ENCODE measurements at regions not wholly inside any gene's neighbourhood (a gene's known extent, or its start where the extent isn't known, plus 50 kb on each side); places are given as distances from the start of the nearest gene placed in this dataset.

DNA sequence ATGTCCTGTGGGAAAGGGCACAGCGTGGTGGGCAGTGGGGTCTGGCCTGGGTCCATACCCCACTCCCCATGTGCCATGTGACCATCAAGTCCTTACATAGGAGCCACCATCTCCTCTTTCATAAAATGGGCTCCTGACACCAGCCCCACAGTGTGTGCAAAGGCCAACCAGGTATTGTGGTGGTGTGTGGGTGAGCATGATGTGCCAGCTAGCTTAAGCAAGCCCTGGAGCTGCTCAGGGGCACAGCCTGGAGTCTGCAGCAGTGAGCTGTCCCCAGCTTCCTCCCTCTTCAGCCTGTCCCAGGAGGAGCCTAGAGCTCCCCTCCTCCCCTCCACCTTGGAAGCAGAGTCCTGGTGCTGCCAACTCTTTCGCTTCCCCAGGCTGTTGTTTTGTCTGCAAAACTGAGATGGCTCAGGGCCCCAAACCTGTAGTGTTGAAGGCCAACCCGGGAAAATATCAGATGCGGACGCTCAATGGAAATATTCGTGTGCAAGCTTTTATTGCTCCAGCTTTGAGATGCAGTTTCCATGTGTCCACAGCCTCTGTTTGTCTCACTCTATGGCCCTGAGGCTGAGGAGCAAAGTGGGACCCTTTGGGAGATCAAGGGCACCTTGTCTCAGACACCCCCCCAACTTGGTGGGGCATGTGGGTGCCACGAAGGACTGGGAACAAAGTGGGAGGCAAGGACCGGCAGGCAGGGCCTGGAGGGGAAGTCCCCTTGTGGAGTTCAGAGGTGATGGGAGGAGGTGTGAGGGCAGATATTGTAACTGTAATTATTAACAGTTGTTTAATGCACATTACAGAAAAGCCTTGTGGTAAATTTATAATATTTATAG lies 92.6 kb downstream of the CTTN start:
- TF ChIP-seq, protein P1, sequence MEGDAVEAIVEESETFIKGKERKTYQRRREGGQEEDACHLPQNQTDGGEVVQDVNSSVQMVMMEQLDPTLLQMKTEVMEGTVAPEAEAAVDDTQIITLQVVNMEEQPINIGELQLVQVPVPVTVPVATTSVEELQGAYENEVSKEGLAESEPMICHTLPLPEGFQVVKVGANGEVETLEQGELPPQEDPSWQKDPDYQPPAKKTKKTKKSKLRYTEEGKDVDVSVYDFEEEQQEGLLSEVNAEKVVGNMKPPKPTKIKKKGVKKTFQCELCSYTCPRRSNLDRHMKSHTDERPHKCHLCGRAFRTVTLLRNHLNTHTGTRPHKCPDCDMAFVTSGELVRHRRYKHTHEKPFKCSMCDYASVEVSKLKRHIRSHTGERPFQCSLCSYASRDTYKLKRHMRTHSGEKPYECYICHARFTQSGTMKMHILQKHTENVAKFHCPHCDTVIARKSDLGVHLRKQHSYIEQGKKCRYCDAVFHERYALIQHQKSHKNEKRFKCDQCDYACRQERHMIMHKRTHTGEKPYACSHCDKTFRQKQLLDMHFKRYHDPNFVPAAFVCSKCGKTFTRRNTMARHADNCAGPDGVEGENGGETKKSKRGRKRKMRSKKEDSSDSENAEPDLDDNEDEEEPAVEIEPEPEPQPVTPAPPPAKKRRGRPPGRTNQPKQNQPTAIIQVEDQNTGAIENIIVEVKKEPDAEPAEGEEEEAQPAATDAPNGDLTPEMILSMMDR (IDR thresholded peaks at IDR 0.05; ENCODE audit: insufficient read depth, low read length, missing control alignments) = no peak
- ChIA-PET POLR2A (no interaction called here), CTCF (no interaction called here)
- DNase-seq (ENCODE audit: low read depth, low spot score) = no peak
- no peak overlapping the region for H3K4me3 ChIP-seq (ENCODE audit: low read depth, low read length)

- POLR2A ChIA-PET = no interaction called here
- CTCF ChIA-PET = no interaction called here
- TF ChIP-seq, protein P1 (IDR thresholded peaks at IDR 0.05; ENCODE audit: insufficient read depth, low read length, missing control alignments) = no peak
- H3K4me3 ChIP-seq (ENCODE audit: low read depth, low read length) = no peak overlapping the region
- no peak for DNase-seq (ENCODE audit: low read depth, low spot score)
These were observed 93.6 kb downstream of the CTTN start for GRCh38 chr11:70491696-70492472.

DNA sequence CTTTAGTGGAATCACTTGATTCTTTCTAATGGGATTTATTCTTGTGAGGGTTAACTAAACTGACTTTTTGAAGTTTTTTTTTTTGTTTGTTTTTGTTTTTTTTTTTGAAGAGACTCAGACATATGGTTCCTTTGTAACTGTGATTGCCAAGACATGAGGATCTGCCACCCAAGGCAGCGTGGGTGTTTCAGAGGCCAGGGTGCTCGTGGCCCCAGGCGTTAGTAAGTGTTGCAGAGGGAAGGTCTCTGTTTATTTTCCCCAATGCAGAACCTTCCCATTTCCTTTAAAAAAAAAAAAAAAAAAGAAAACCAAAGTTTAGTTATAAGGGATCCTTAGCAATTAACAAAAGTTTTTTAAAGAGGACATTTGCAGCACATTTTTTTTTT lies 94.8 kb downstream of the CTTN start:
- TF ChIP-seq, protein P1 (IDR thresholded peaks at IDR 0.05; ENCODE audit: insufficient read depth, low read length, missing control alignments) = no peak
- POLR2A ChIA-PET = no interaction called here
- no peak for DNase-seq (ENCODE audit: low read depth, low spot score)
- CTCF ChIA-PET = no interaction called here
- H3K4me3 ChIP-seq (ENCODE audit: low read depth, low read length) = no peak overlapping the region

- TF ChIP-seq, protein P1 (IDR thresholded peaks at IDR 0.05; ENCODE audit: insufficient read depth, low read length, missing control alignments) = no peak
- POLR2A ChIA-PET = no interaction called here
- H3K4me3 ChIP-seq (ENCODE audit: low read depth, low read length) = no peak overlapping the region
- CTCF ChIA-PET = no interaction called here
- no peak for DNase-seq (ENCODE audit: low read depth, low spot score)
These were observed 95.6 kb downstream of the CTTN start for GRCh38 chr11:70493891-70494290.

DNA sequence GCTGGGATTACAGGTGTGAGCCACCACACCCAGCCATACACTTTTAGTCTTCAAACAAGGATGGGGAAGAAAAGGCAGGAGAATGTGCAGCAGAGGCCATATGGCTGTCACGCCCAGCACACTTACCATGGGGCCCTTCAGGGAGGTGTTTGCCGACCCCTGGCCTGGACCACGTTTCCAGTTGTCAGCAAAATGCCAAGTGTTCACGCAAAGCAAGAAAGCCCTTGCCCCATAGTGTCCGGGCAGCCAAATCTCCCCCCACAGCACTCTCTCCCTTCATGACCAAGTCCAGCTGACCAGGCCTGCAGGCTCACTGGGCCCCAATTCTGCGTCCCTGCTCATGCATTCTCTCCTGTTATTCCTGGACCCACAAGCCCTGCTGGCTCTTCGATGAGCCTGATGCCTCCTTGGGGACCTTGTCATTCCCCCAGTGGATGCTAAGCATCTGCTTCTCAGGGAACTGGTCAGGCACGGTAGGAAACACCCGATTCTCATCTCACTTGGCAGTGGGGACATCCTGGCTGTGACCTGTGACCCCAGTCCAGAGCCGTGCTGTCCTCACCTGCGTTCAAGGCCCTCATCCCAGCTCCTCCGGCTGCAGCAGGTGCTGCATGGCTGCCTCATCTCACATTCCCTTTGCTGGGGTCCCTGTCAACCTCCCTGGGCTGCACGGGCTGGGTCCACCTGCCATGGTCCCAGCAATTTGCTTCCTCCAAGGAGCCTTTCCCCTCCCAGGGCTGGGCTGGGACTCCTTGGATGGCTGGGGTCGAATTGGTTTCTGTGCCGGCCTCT lies 96.4 kb downstream of the CTTN start:
- H3K4me3 ChIP-seq (ENCODE audit: low read depth, low read length) = no peak overlapping the region
- ChIA-PET CTCF (no interaction called here), POLR2A (no interaction called here)
- DNase-seq (ENCODE audit: low read depth, low spot score) = no peak
- TF ChIP-seq, protein P1 (IDR thresholded peaks at IDR 0.05; ENCODE audit: insufficient read depth, low read length, missing control alignments) = no peak

Data from AG04449 (cell line).